Suprapubic skin (tissue), 4 donors: ENCODE measurements at regions not wholly inside any gene's neighbourhood (a gene's known extent, or its start where the extent isn't known, plus 50 kb on each side); places are given as distances from the start of the nearest gene placed in this dataset.

Experiments used
- CTCF ChIP-seq, 2 donors: fragments of 200-600 bp in 1 of 2; fragments of 450-650 bp in 1 of 2; sonication (generic) in 1 of 2; IDR thresholded peaks; one replicate each; pipeline ENCODE4 v1.5.1; 2016 to 2019; ENCODE audit warnings: antibody characterized with exemption in 2 of 2, mild to moderate bottlenecking in 1 of 2, moderate library complexity in 1 of 2
- EP300 ChIP-seq: sonication (generic); formaldehyde crosslinking; IDR thresholded peaks from one replicate; pipeline ENCODE4 v1.6.1; 2017; ENCODE audit warnings: antibody characterized with exemption
- POLR2AphosphoS5 ChIP-seq, 3 donors: sonication (generic); formaldehyde crosslinking; IDR thresholded peaks; one replicate each; pipeline ENCODE4 v1.6.1; 2017; ENCODE audit warnings: antibody characterized with exemption in 3 of 3

GRCh38 chr13:83958531-83958930 lies 76.3 kb upstream of the SLITRK1 start:
- no peak for TF ChIP-seq CTCF (IDR thresholded peaks at IDR 0.05)
- no peak for TF ChIP-seq POLR2AphosphoS5 (IDR thresholded peaks at IDR 0.05)
- no peak for TF ChIP-seq EP300
